GM12891 (cell line): ENCODE measurements at regions not wholly inside any gene's neighbourhood (a gene's known extent, or its start where the extent isn't known, plus 50 kb on each side); places are given as distances from the start of the nearest gene placed in this dataset.

Source experiments
- POLR2AphosphoS5 ChIP-seq: IDR thresholded peaks from 2 replicates; pipeline ENCODE4 v1.6.1; 2011; ENCODE audit warnings: low read depth, low read length, control low read depth
- TAF1 ChIP-seq: IDR thresholded peaks from 2 replicates; pipeline ENCODE4 v1.6.1; 2011; ENCODE audit warnings: low read depth, low read length, control low read depth

- TF ChIP-seq POLR2AphosphoS5 (no peak), TAF1 (no peak)
Measured at GRCh38 chr16:55077266-55077665, 146.6 kb downstream of the IRX5 start.
